ENCODE measurements at regions not wholly inside any gene's neighbourhood (a gene's known extent, or its start where the extent isn't known, plus 50 kb on each side); places are given as distances from the start of the nearest gene placed in this dataset.

- H3K27ac Mint-ChIP-seq = no peak overlapping the region
- TF ChIP-seq CTCF (IDR thresholded peaks at IDR 0.05) = no peak
- H3K4me1 Mint-ChIP-seq (ENCODE audit: low read depth) = no peaks in the 10 kb centered on the region
- peaks cover 54% of the 10 kb centered on the region for H3K9me3 Mint-ChIP-seq
- DNase-seq = no peak
- peaks cover 5% of the 10 kb centered on the region; the same call in 1 of the 2 replicates for H3K36me3 Mint-ChIP-seq (ENCODE audit: low read depth)
- H3K27me3 Mint-ChIP-seq (ENCODE audit: insufficient read depth) = no peaks in the 10 kb centered on the region; the same call in 1 of the 2 replicates
- H3K4me3 Mint-ChIP-seq = no peak overlapping the region
Observed at GRCh38 chr1:208714323-208714722, 470.1 kb upstream of the PLXNA2 start.

GRCh38 chr1:208717525-208717924, 473.3 kb upstream of the PLXNA2 start:
- no peak overlapping the region for H3K27ac Mint-ChIP-seq
- no peaks in the 10 kb centered on the region for H3K4me1 Mint-ChIP-seq (ENCODE audit: low read depth)
- no peak overlapping the region for H3K4me3 Mint-ChIP-seq
- peaks cover 11% of the 10 kb centered on the region; the same call in 1 of the 2 replicates for H3K36me3 Mint-ChIP-seq (ENCODE audit: low read depth)
- TF ChIP-seq CTCF (IDR thresholded peaks at IDR 0.05) = no peak
- H3K27me3 Mint-ChIP-seq (ENCODE audit: insufficient read depth) = no peaks in the 10 kb centered on the region; the same call in 1 of the 2 replicates
- DNase-seq = no peak
- peaks cover 63% of the 10 kb centered on the region for H3K9me3 Mint-ChIP-seq

- no peak for DNase-seq
- Mint-ChIP-seq H3K36me3 (ENCODE audit: low read depth) (peaks cover 7% of the 10 kb centered on the region; the same call in 1 of the 2 replicates), H3K4me3 (no peak overlapping the region), H3K27me3 (ENCODE audit: insufficient read depth) (no peaks in the 10 kb centered on the region; the same call in 1 of the 2 replicates), H3K9me3 (peaks cover 43% of the 10 kb centered on the region), H3K27ac (no peak overlapping the region), H3K4me1 (ENCODE audit: low read depth) (no peaks in the 10 kb centered on the region)
- no peak for TF ChIP-seq CTCF (IDR thresholded peaks at IDR 0.05)
Observed at GRCh38 chr1:208722592-208722991, 478.4 kb upstream of the PLXNA2 start.

- Mint-ChIP-seq H3K9me3 (peaks cover 36% of the 10 kb centered on the region), H3K36me3 (ENCODE audit: low read depth) (peaks cover 7% of the 10 kb centered on the region; the same call in 1 of the 2 replicates), H3K4me1 (ENCODE audit: low read depth) (no peaks in the 10 kb centered on the region), H3K27ac (no peak overlapping the region), H3K4me3 (no peak overlapping the region), H3K27me3 (ENCODE audit: insufficient read depth) (no peaks in the 10 kb centered on the region)
- TF ChIP-seq CTCF (IDR thresholded peaks at IDR 0.05) = no peak
- no peak for DNase-seq
Observed at GRCh38 chr1:208724079-208724478, 479.9 kb upstream of the PLXNA2 start.

GRCh38 chr1:208728815-208729214, 484.6 kb upstream of the PLXNA2 start:
- Mint-ChIP-seq H3K9me3 (peaks cover 11% of the 10 kb centered on the region; the same call in 1 of the 2 replicates), H3K36me3 (ENCODE audit: low read depth) (no peaks in the 10 kb centered on the region), H3K4me1 (ENCODE audit: low read depth) (no peaks in the 10 kb centered on the region), H3K27ac (no peak overlapping the region), H3K27me3 (ENCODE audit: insufficient read depth) (no peaks in the 10 kb centered on the region), H3K4me3 (no peak overlapping the region)
- no peak for DNase-seq
- no peak for TF ChIP-seq CTCF (IDR thresholded peaks at IDR 0.05)

Data from HFFc6 (cell line).